Activated CD4-positive, alpha-beta T cell treated with anti-CD3 and anti-CD28 coated beads for 24 hours (primary cell): ENCODE measurements at regions not wholly inside any gene's neighbourhood (a gene's known extent, or its start where the extent isn't known, plus 50 kb on each side); places are given as distances from the start of the nearest gene placed in this dataset.
"Not testable (repeated sequence)": the region's sequence is repeated elsewhere in the genome, so short reads cannot be mapped to it uniquely, and the experiment has no call there.

ENCODE experiments used
- DNase-seq, 2 donors: peaks; one replicate each; pipeline ENCODE4 v3.0.0-alpha.2; 2020; ENCODE audit warnings: low read depth in 2 of 2

DNA sequence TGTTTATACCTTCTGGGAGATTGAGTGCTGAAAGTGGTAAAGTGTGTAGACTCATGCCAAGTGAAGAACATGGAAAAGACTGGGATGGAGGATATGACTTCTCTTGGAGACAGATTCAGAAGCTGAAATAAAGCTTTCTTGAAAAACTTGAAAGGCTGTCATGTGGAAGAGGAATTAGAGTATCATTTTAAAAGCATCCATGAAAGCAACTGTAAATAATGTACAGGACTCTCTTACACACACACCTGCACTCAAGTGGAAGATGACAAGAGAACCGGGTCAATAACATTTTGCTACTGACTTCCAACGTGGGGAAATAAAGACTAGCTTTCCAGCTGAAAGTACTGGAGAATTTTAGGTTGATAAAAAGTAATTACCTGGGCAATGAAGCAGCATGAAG is 658.2 kb downstream of the TDRD15 start:
- no peak for DNase-seq

- no peak for DNase-seq
These were observed 659.1 kb downstream of the TDRD15 start for GRCh38 chr2:21782866-21783265.

DNA sequence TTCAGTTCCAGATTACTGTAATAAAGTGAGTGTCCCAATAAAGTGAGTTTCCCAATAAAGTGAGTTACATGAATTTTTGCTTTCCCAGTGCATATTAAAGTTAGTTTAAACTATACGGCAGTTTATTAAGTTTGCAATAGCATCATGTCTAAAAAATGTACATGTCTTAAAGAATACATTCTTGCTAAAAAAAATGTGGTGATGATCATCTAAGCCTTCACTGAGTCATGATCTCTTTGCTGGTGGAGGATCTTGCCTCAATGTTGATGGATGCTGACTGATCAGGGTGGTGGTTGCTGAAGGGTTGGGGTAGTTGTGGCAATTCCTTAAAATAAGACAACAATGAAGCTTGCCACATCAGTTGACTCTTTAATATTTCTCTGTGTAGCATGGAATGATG is 664.2 kb downstream of the TDRD15 start:
- DNase-seq = no peak

DNA sequence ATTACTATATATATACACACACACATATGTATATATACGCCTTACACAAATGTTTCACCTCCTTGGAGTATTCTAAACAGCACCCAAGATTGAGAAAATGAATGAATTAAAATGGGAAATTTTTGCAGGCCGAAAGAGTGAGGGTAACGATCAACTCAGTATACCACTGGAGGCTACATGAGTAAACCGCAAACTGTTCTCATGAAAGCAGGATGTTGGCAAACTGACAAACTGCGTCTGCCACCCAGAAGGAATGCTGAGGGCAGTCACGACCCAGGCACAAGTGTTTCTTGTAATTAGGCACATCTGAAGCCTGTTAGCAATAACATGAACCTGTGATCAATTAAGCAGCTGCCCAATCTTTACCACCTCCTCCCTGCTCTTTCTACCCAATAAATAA is 666.5 kb downstream of the TDRD15 start:
- DNase-seq = not testable (repeated sequence)

- no peak for DNase-seq
These were observed 668.8 kb downstream of the TDRD15 start for GRCh38 chr2:21792571-21792970.

GRCh38 chr2:21793461-21793860 is 669.7 kb downstream of the TDRD15 start:
- DNase-seq = no peak

DNA sequence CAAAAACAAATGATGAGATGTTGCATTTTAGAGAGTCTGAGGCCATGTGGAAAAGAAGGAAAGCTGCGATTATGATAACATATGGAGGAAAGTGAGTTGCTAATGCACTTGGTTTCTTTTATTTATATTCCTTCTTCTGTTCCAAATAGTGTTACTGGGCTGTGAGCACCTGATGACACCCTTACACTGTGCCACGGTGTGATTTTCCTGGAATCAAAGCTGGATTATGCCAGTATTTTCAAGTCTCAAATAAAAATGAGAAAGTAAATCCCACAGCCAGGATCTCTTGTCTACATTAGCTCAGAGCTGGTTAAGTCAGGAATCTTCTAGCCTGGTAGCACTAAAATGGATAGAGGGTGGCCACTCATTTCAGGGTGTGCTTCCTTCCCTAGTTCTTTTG is 670.8 kb downstream of the TDRD15 start:
- no peak for DNase-seq

DNA sequence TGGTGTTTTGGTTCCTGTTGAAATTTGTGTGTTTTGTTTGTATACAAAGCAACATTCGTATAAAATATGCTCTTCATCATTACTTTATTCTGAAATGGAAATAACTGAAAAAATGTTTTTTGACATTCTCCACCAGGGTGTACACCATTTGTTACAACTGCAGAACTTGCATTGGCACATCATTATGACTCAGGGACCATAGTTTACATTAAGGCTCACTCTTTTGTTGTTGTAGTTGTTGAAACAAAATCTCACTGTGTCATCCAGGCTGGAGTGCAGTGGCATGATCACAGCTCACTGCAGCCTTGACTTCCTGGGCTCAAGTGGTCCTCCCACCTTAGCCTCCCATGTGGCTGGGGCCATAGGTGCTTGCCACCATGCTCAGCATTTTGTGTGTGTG is 676.6 kb downstream of the TDRD15 start:
- DNase-seq = no peak

DNA sequence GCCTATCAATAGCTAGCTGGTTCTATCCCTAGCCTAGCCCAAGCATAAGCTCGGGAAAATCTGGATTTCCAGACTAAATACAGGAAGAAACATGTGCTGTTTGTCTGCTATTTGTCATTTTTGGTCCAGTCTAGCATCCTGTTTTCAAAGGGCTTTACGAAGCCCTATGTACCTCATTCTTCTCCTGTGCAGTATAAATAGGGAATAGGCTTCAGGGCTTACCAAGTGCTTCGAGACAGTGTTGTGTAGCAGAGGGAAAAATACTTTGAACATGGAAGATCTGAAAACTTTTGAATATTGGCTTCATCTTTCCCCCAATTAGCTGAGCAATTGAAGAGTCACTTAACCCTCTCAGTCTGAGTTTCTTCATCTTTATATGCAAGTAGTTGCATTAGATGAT is 679.8 kb downstream of the TDRD15 start:
- DNase-seq = no peak

GRCh38 chr2:21804151-21804550 is 680.4 kb downstream of the TDRD15 start:
- no peak for DNase-seq

DNA sequence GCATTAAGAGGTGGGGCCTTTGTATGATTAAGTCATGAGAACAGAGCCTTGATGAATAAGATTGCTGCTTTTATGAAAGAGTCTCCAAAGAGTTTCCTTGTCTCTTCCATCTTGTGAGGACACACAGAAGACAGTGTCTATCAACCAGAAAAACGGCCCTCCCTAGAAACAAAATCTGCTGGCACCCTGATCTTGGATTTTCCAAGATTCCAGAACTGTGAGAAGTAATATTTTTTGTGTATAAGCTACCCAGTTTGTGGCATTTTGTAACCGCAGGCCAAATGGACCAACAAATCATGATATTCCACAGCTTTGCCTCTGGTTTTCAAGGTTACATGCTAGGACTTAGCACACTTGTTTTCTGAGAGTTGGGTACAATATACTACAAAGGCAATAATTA is 687.8 kb downstream of the TDRD15 start:
- DNase-seq = no peak

DNA sequence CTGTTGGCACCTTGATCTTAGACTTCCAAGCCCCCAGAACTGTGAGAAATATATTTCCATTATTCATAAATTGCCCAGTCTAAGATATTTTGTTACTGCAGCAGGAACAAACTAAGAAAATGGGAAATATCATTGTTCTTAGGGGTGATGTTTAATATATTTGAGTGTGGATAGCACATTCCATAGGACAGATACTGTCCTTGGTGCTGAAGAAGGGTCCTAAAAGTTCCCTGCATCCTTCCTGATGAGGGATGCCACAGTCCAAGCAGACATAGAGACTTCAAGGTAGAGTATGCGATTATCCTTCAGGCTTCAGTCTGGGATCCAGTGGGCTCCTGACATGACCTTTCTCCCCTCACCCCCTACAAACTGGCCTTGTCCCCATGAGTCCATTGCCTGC is 689.0 kb downstream of the TDRD15 start:
- no peak for DNase-seq

- DNase-seq = no peak
These were observed 690.9 kb downstream of the TDRD15 start for GRCh38 chr2:21814588-21815149.

GRCh38 chr2:21818212-21818795 is 694.5 kb downstream of the TDRD15 start:
- DNase-seq = no peak

DNA sequence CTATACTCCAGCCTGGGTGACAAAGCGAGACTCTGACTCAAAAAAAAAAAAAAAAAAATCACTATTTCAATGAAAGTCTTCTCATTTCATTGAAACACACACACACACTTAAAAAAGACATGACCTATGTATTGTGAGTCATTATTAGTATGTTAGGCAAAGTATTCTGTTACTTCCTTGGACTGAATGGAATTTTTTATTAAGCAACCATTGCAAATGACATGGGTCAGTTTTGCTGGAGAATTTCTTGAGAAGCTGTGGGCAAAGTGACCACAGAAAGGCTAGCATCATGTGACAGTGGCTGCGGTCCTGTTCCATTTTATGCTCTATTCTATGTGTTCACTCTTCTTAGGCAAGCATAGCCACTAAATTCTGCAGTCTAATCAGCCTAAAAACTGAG is 695.7 kb downstream of the TDRD15 start:
- no peak for DNase-seq

- DNase-seq = no peak
These were observed 696.5 kb downstream of the TDRD15 start for GRCh38 chr2:21820271-21820670.

- no peak for DNase-seq
These were observed 698.0 kb downstream of the TDRD15 start for GRCh38 chr2:21821672-21822227.

- no peak for DNase-seq
These were observed 698.7 kb downstream of the TDRD15 start for GRCh38 chr2:21822505-21822904.

- no peak for DNase-seq
These were observed 710.0 kb downstream of the TDRD15 start for GRCh38 chr2:21833767-21834166.

DNA sequence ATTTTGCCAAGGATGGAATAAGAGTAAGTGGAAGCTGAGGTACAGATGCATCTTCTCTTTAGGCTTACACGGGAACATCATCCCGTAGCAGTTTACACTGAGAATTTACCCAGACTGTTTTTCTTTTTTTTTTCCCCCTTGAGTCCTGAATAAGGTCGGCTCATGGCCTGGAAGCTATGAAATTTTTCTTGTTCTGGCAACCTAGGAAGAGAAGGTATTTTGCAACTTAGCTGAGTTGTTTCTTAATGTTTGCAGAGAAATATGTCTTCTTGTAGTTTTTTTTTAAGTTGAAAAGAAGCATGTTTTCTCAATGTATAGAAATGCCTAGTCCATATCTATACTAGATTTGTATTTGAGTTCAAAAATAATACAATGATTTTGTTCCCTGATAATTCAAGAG is 712.5 kb downstream of the TDRD15 start:
- no peak for DNase-seq

- no peak for DNase-seq
These were observed 713.0 kb downstream of the TDRD15 start for GRCh38 chr2:21836719-21837118.

GRCh38 chr2:21837168-21837960 is 713.6 kb downstream of the TDRD15 start:
- no peak for DNase-seq

DNA sequence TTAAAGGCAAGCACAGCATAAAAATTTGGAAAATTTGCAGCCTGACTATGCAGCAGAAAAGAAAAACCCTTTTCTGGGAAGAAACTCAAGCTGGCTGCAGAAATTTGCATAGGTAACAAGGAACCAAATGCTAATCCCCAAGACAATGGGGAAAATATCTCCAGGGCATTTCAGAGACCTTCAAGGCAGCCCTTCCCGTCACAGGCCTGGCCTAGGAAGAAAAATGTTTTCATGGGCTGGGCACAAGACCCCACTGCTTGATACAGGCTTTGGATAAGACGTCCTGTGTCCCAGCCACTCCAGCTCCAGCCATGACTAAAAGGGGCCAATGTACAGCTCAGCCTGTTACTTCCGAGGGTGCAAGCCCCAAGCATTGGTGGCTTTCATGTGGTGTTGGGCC is 717.6 kb downstream of the TDRD15 start:
- DNase-seq = no peak
